H9 (cell line): ENCODE measurements at regions not wholly inside any gene's neighbourhood (a gene's known extent, or its start where the extent isn't known, plus 50 kb on each side); places are given as distances from the start of the nearest gene placed in this dataset.

ENCODE experiments used
- DNase-seq: peaks from one replicate; pipeline ENCODE4 v3.0.0-alpha.2; 2017
- H2AFZ ChIP-seq: one replicate; pipeline ENCODE4 v1.6.1; 2013; ENCODE audit warnings: mild to moderate bottlenecking, low read length, control low read depth, moderate library complexity
- H2AK5ac ChIP-seq: 2 replicates; pipeline ENCODE4 v1.6.1; 2013; ENCODE audit warnings: low read length, control low read depth, mixed read lengths; ENCODE audit not compliant: insufficient read length
- H2BK120ac ChIP-seq: one replicate; pipeline ENCODE4 v1.6.1; 2013; ENCODE audit warnings: low read depth, mild to moderate bottlenecking, low read length, control low read depth, inconsistent platforms; ENCODE audit not compliant: poor library complexity, severe bottlenecking
- H2BK12ac ChIP-seq: 2 replicates; pipeline ENCODE4 v1.6.1; 2013; ENCODE audit warnings: low read length, control low read depth, mixed read lengths, low read depth; ENCODE audit not compliant: insufficient read length
- H2BK15ac ChIP-seq: 2 replicates; pipeline ENCODE4 v1.6.1; 2013; ENCODE audit warnings: low read depth, low read length, control low read depth
- H2BK20ac ChIP-seq: one replicate; pipeline ENCODE4 v1.6.1; 2013; ENCODE audit warnings: low read depth, mild to moderate bottlenecking, low read length, control low read depth, inconsistent platforms; ENCODE audit not compliant: poor library complexity, severe bottlenecking
- H2BK5ac ChIP-seq: 2 replicates; pipeline ENCODE4 v1.6.1; 2013; ENCODE audit warnings: low read length, control low read depth, mixed read lengths; ENCODE audit not compliant: insufficient read length
- H3K14ac ChIP-seq: 2 replicates; pipeline ENCODE4 v1.6.1; 2013; ENCODE audit warnings: low read length, control low read depth; ENCODE audit not compliant: insufficient read depth
- H3K18ac ChIP-seq: 2 replicates; pipeline ENCODE4 v1.6.1; 2013; ENCODE audit warnings: low read depth, mild to moderate bottlenecking, mixed read lengths, low read length, control low read depth; ENCODE audit not compliant: insufficient read length
- H3K23ac ChIP-seq: 2 replicates; pipeline ENCODE4 v1.6.1; 2013; ENCODE audit warnings: low read length, control low read depth, mixed read lengths, low read depth; ENCODE audit not compliant: insufficient read length
- H3K23me2 ChIP-seq: 2 replicates; pipeline ENCODE4 v1.6.1; 2013; ENCODE audit warnings: low read depth, mild to moderate bottlenecking, mixed read lengths, low read length, control low read depth; ENCODE audit not compliant: insufficient read length, poor library complexity, severe bottlenecking
- H3K27ac ChIP-seq: 2 replicates; pipeline ENCODE4 v1.5.1; 2013; ENCODE audit warnings: low read length, control low read depth, mixed read lengths, low read depth; ENCODE audit not compliant: insufficient read length
- H3K27me3 ChIP-seq: 2 replicates; pipeline ENCODE4 v1.6.1; 2013; ENCODE audit warnings: low read length, control low read depth, inconsistent platforms; ENCODE audit not compliant: insufficient read depth
- H3K4ac ChIP-seq: 2 replicates; pipeline ENCODE4 v1.6.1; 2013; ENCODE audit warnings: low read depth, mild to moderate bottlenecking, control low read depth, inconsistent platforms, low read length, moderate library complexity
- H3K4me1 ChIP-seq: 2 replicates; pipeline ENCODE4 v1.6.1; 2013; ENCODE audit warnings: low read length, control low read depth, inconsistent platforms; ENCODE audit not compliant: insufficient read depth
- H3K4me2 ChIP-seq: 2 replicates; pipeline ENCODE4 v1.6.1; 2013; ENCODE audit warnings: low read length, control low read depth, mixed read lengths; ENCODE audit not compliant: insufficient read length, insufficient read depth
- H3K56ac ChIP-seq: 2 replicates; pipeline ENCODE4 v1.6.1; 2013; ENCODE audit warnings: low read depth, mild to moderate bottlenecking, mixed read lengths, low read length, control low read depth; ENCODE audit not compliant: insufficient read length
- H3K79me1 ChIP-seq: 2 replicates; pipeline ENCODE4 v1.6.1; 2013; ENCODE audit warnings: low read depth, mild to moderate bottlenecking, moderate library complexity, low read length, control low read depth, inconsistent platforms; ENCODE audit not compliant: insufficient read depth, poor library complexity, severe bottlenecking
- H3K79me2 ChIP-seq: 2 replicates; pipeline ENCODE4 v1.6.1; 2013; ENCODE audit warnings: low read length, control low read depth, inconsistent platforms; ENCODE audit not compliant: insufficient read depth
- H3K9ac ChIP-seq: 2 replicates; pipeline ENCODE4 v1.6.1; 2013; ENCODE audit warnings: low read length, control low read depth, mixed read lengths; ENCODE audit not compliant: insufficient read length; ENCODE audit errors: extremely low read depth
- H3K9me3 ChIP-seq: one replicate; pipeline ENCODE4 v1.6.1; 2013; ENCODE audit warnings: low read depth, low read length, inconsistent platforms; ENCODE audit not compliant: control insufficient read depth
- H3T11ph ChIP-seq: one replicate; pipeline ENCODE4 v1.6.1; 2013; ENCODE audit warnings: mild to moderate bottlenecking, low read length, control low read depth, inconsistent platforms
- H4K20me1 ChIP-seq: one replicate; pipeline ENCODE4 v1.6.1; 2013; ENCODE audit not compliant: control insufficient read depth, insufficient read length, insufficient read depth
- H4K5ac ChIP-seq: 2 replicates; pipeline ENCODE4 v1.6.1; 2013; ENCODE audit warnings: low read depth, mild to moderate bottlenecking, mixed read lengths, low read length, control low read depth; ENCODE audit not compliant: insufficient read length
- H4K8ac ChIP-seq: replicated peaks from 2 replicates; pipeline ENCODE4 v1.6.1; 2013; ENCODE audit warnings: low read length, control low read depth, mixed read lengths, low read depth; ENCODE audit not compliant: insufficient read length
- H4K91ac ChIP-seq: 2 replicates; pipeline ENCODE4 v1.6.1; 2013; ENCODE audit warnings: low read depth, mild to moderate bottlenecking, moderate library complexity, mixed read lengths, low read length, control low read depth; ENCODE audit not compliant: insufficient read length
- H3K27ac Mint-ChIP-seq, 3 experiments: 2 replicates in 2 of 3; 3 replicates in 1 of 3; pipeline ENCODE4 v1.8.0; 2020 to 2021; ENCODE audit warnings: mixed read lengths in 3 of 3, mild to moderate bottlenecking in 1 of 3, moderate library complexity in 1 of 3
- H3K27me3 Mint-ChIP-seq: 2 replicates; pipeline ENCODE4 v1.8.0; 2021; ENCODE audit warnings: low read depth, mild to moderate bottlenecking, moderate library complexity, mixed read lengths
- H3K36me3 Mint-ChIP-seq, 3 experiments: 2 replicates in 2 of 3; 3 replicates in 1 of 3; pipeline ENCODE4 v1.8.0; 2020 to 2021; ENCODE audit warnings: low read depth in 3 of 3, mixed read lengths in 3 of 3; ENCODE audit not compliant: insufficient read depth in 1 of 3
- H3K4me1 Mint-ChIP-seq, 2 experiments: 2 replicates each; pipeline ENCODE4 v1.8.0; 2020; ENCODE audit warnings: mixed read lengths in 2 of 2
- H3K4me3 Mint-ChIP-seq, 2 experiments: 2 replicates in 1 of 2; 3 replicates in 1 of 2; pipeline ENCODE4 v1.8.0; 2020 to 2021; ENCODE audit warnings: mild to moderate bottlenecking in 2 of 2, mixed read lengths in 2 of 2, moderate library complexity in 1 of 2
- H3K9me3 Mint-ChIP-seq, 2 experiments: 2 replicates in 1 of 2; 3 replicates in 1 of 2; pipeline ENCODE4 v1.8.0; 2020; ENCODE audit warnings: mild to moderate bottlenecking in 2 of 2, mixed read lengths in 2 of 2, moderate library complexity in 1 of 2
- CTCF ChIP-seq: fragments of 200-600 bp; sonication (generic); conservative IDR thresholded peaks from 3 replicates; pipeline ENCODE4 v1.8.0; 2021; ENCODE audit warnings: antibody characterized with exemption, mild to moderate bottlenecking
- WGBS: extraction: QIAGEN DNeasy Blood & Tissue Kit; methylation state at CpG from one replicate; pipeline ENCODE4 v1.1.7; 2013; ENCODE audit warnings: missing lambda C conversion rate, low lambda C conversion rate, mixed read lengths; ENCODE audit not compliant: insufficient read length; ENCODE audit errors: extremely low coverage; 5-methylcytosine and 5-hydroxymethylcytosine counted together

GRCh38 chr15:31468911-31469785 lies 142.5 kb downstream of the KLF13 start:
- DNase-seq, result no peak
- no peaks in the 10 kb centered on the region for H3K23me2 ChIP-seq
- H4K5ac ChIP-seq, result no peak overlapping the region
- no peak overlapping the region for H3K14ac ChIP-seq
- H3T11ph ChIP-seq, result no peak overlapping the region
- H2BK20ac ChIP-seq, result no peak overlapping the region
- no peaks in the 10 kb centered on the region for H3K79me2 ChIP-seq
- H2AFZ ChIP-seq, result no peak overlapping the region
- H3K4me2 ChIP-seq, result no peak overlapping the region
- no peak overlapping the region for H4K8ac ChIP-seq
- no peak overlapping the region for H3K4me3 Mint-ChIP-seq
- no peak overlapping the region for H2BK120ac ChIP-seq
- no peak overlapping the region for H3K27ac Mint-ChIP-seq
- no peaks in the 10 kb centered on the region for H3K9me3 Mint-ChIP-seq
- no peak overlapping the region for H3K23ac ChIP-seq
- no peaks in the 10 kb centered on the region for H4K20me1 ChIP-seq
- no peaks in the 10 kb centered on the region for H3K4me1 ChIP-seq
- TF ChIP-seq CTCF, result no peak
- H3K36me3 Mint-ChIP-seq, result no peaks in the 10 kb centered on the region
- WGBS, result no CpG with 5 or more reads among the region's 24 CpGs
- no peaks in the 10 kb centered on the region for H3K79me1 ChIP-seq
- H3K27me3 ChIP-seq, result no peaks in the 10 kb centered on the region
- peaks cover 5% of the 10 kb centered on the region for H3K27me3 Mint-ChIP-seq
- no peak overlapping the region for H2BK12ac ChIP-seq
- no peak overlapping the region for H3K56ac ChIP-seq
- H2AK5ac ChIP-seq, result no peak overlapping the region
- H3K4ac ChIP-seq, result no peak overlapping the region
- H2BK5ac ChIP-seq, result no peak overlapping the region
- no peak overlapping the region for H3K18ac ChIP-seq
- no peak overlapping the region for H3K9ac ChIP-seq
- H3K9me3 ChIP-seq, result no peaks in the 10 kb centered on the region
- no peak overlapping the region for H3K27ac ChIP-seq
- no peak overlapping the region for H2BK15ac ChIP-seq
- peaks cover 8 to 10% of the 10 kb centered on the region in 2 experiments for H3K4me1 Mint-ChIP-seq
- H4K91ac ChIP-seq, result no peak overlapping the region
